HepG2 (cell line): ENCODE measurements at regions not wholly inside any gene's neighbourhood (a gene's known extent, or its start where the extent isn't known, plus 50 kb on each side); places are given as distances from the start of the nearest gene placed in this dataset.

Experiments used
- ATAC-seq: fragments of 200-7000 bp; cut with Tn5 transposase; 3 replicates; pipeline ENCODE4 v1.9.1; 2020; ENCODE audit warnings: mild to moderate bottlenecking, moderate library complexity
- BruUV-seq: library from RNA; stranded (reverse); fragments of 400-500 nt; replicated peaks from 2 replicates; lab custom pipeline; 2021; lab: Mats Ljungman, UMichigan
- CTCF ChIA-PET: fragments of 300-600 bp; formaldehyde crosslinking; extraction: SDS; loops from one replicate; lab custom pipeline; 2021; ENCODE audit warnings: low total read pairs, inconsistent platforms, low intra/inter-chr PET ratio; lab: Yijun Ruan, JAX
- POLR2A ChIA-PET: fragments of 350-600 bp; sonication (Branson Sonifier 250); formaldehyde crosslinking; loops from one replicate; lab custom pipeline; 2020; ENCODE audit warnings: antibody characterized with exemption, inconsistent platforms; lab: Yijun Ruan, JAX
- DNase-seq: peaks from one replicate; pipeline ENCODE4 v3.0.0-alpha.2; 2015; ENCODE audit warnings: low spot score
- FAIRE-seq: peaks from 3 replicates; lab custom pipeline; 2011; peaks lifted over from hg19 to GRCh38; lab: Jason Lieb, UNC
- H2AFZ ChIP-seq: one replicate; pipeline ENCODE4 v1.6.1; 2011; ENCODE audit warnings: low read length, inconsistent platforms
- H3K27ac ChIP-seq: fragments of 300-600 bp; 3 replicates; pipeline ENCODE4 v1.8.0; 2011; ENCODE audit warnings: mixed run types, mild to moderate bottlenecking, mixed read lengths, low read length, inconsistent platforms; ENCODE audit not compliant: insufficient read depth; ENCODE audit errors: extremely low read length
- H3K27me3 ChIP-seq, 2 experiments: fragments of 200-600 bp in 1 of 2; 2 replicates in 1 of 2; 3 replicates in 1 of 2; pipeline versions ENCODE4 v1.6.0 to v1.8.0; 2011; ENCODE audit warnings: low read length in 2 of 2, mild to moderate bottlenecking in 2 of 2, moderate library complexity in 2 of 2, inconsistent platforms in 1 of 2; ENCODE audit not compliant: insufficient read depth in 2 of 2, control insufficient read depth in 1 of 2
- H3K36me3 ChIP-seq, 2 experiments: fragments of 200-600 bp in 1 of 2; replicated peaks in 1 of 2; 2 replicates in 1 of 2; 3 replicates in 1 of 2; pipeline versions ENCODE4 v1.5.1 to v1.8.0; 2011; ENCODE audit warnings: low read length in 2 of 2, inconsistent platforms in 1 of 2; ENCODE audit not compliant: insufficient read depth in 2 of 2, control insufficient read depth in 1 of 2
- H3K4me1 ChIP-seq: 2 replicates; pipeline ENCODE4 v1.5.1; 2012; ENCODE audit warnings: low read length, inconsistent platforms; ENCODE audit not compliant: insufficient read depth
- H3K4me2 ChIP-seq: 2 replicates; pipeline ENCODE4 v1.6.0; 2011; ENCODE audit warnings: low read depth, low read length, inconsistent platforms
- H3K4me3 ChIP-seq, 3 experiments: fragments of 200-600 bp in 1 of 3; sonication (generic), shearing (Covaris generic) in 1 of 3; replicated peaks in 1 of 3; 2 replicates each; pipeline ENCODE4 v1.5.1; 2011 to 2016; ENCODE audit warnings: low read length in 3 of 3, inconsistent platforms in 2 of 3, low read depth in 2 of 3, mild to moderate bottlenecking in 2 of 3, control low read depth in 1 of 3, mixed read lengths in 1 of 3; ENCODE audit not compliant: insufficient read depth in 1 of 3
- H3K79me2 ChIP-seq: one replicate; pipeline ENCODE4 v1.6.1; 2011; ENCODE audit warnings: low read length, inconsistent platforms; ENCODE audit not compliant: insufficient read depth
- H3K9ac ChIP-seq: 2 replicates; pipeline ENCODE4 v1.6.0; 2011; ENCODE audit warnings: mild to moderate bottlenecking, low read depth, low read length, inconsistent platforms; ENCODE audit not compliant: insufficient read depth
- H3K9me3 ChIP-seq: 2 replicates; pipeline ENCODE4 v1.5.1; 2012; ENCODE audit warnings: mild to moderate bottlenecking, low read length
- H4K20me1 ChIP-seq: 2 replicates; pipeline ENCODE4 v1.6.0; 2011; ENCODE audit warnings: inconsistent platforms, mild to moderate bottlenecking, low read length, moderate library complexity; ENCODE audit not compliant: insufficient read depth
- ADNP ChIP-seq: sonication (generic); formaldehyde crosslinking; IDR thresholded peaks from 2 replicates; pipeline ENCODE4 v1.4.0; 2020; ENCODE audit warnings: missing genetic modification reagents
- ARHGAP35 ChIP-seq: sonication (generic); formaldehyde crosslinking; IDR thresholded peaks from 2 replicates; pipeline ENCODE4 v1.9.0; 2022; ENCODE audit warnings: mild to moderate bottlenecking, inconsistent platforms, moderate library complexity, missing genetic modification reagents, borderline replicate concordance
- GLI4 ChIP-seq: sonication (generic); formaldehyde crosslinking; IDR thresholded peaks from 2 replicates; pipeline ENCODE4 v1.5.1; 2020; ENCODE audit warnings: missing genetic modification reagents, mild to moderate bottlenecking, moderate library complexity, borderline replicate concordance
- HOXA3 ChIP-seq: sonication (generic); formaldehyde crosslinking; IDR thresholded peaks from 2 replicates; pipeline ENCODE4 v1.5.0; 2020; ENCODE audit warnings: missing genetic modification reagents
- MAZ ChIP-seq, 2 experiments: sonication (generic) in 1 of 2; formaldehyde crosslinking in 1 of 2; IDR thresholded peaks; 2 replicates each; pipeline versions ENCODE4 v1.5.0 to v1.6.1; 2012 to 2020; ENCODE audit warnings: low read depth in 2 of 2, mild to moderate bottlenecking in 2 of 2, borderline replicate concordance in 1 of 2, improper control_type of control experiment in 1 of 2, low read length in 1 of 2, missing genetic modification reagents in 1 of 2, moderate library complexity in 1 of 2
- ZKSCAN1 ChIP-seq: fragments of 150-350 bp; IDR thresholded peaks from 2 replicates; pipeline ENCODE4 v1.6.1; 2014; ENCODE audit warnings: low read length
- WGBS: methylation state at CpG from one replicate; pipeline ENCODE4 v1.1.6; 2017; ENCODE audit warnings: low lambda C conversion rate; 5-methylcytosine and 5-hydroxymethylcytosine counted together
- in situ Hi-C: cut with HindIII; loops from 2 replicates; pipeline ENCODE4 v1.10.0; 2017; ENCODE audit warnings: low pct_unique_long_range_greater_than_20kb; ENCODE audit not compliant: extremely low pct_ligation_motif_present
- intact Hi-C: fragments of 100-400 bp; cut with micrococcal nuclease; formaldehyde crosslinking; loops from one replicate; pipeline ENCODE4 v1.10.0; 2022; ENCODE audit not compliant: unreplicated experiment
- TF ChIP-seq, protein P1 (sequence below): sonication (generic); formaldehyde crosslinking; IDR thresholded peaks from 2 replicates; pipeline ENCODE4 v1.4.0; 2020; ENCODE audit warnings: missing genetic modification reagents, borderline replicate concordance
- TF ChIP-seq, protein P2 (sequence below): sonication (generic); formaldehyde crosslinking; IDR thresholded peaks from 2 replicates; pipeline ENCODE4 v1.8.0; 2022; ENCODE audit warnings: mild to moderate bottlenecking, missing genetic modification reagents
- TF ChIP-seq, protein P3 (sequence below): sonication (generic); IDR thresholded peaks from 2 replicates; pipeline ENCODE4 v1.6.1; 2016; ENCODE audit warnings: low read depth, borderline replicate concordance

DNA sequence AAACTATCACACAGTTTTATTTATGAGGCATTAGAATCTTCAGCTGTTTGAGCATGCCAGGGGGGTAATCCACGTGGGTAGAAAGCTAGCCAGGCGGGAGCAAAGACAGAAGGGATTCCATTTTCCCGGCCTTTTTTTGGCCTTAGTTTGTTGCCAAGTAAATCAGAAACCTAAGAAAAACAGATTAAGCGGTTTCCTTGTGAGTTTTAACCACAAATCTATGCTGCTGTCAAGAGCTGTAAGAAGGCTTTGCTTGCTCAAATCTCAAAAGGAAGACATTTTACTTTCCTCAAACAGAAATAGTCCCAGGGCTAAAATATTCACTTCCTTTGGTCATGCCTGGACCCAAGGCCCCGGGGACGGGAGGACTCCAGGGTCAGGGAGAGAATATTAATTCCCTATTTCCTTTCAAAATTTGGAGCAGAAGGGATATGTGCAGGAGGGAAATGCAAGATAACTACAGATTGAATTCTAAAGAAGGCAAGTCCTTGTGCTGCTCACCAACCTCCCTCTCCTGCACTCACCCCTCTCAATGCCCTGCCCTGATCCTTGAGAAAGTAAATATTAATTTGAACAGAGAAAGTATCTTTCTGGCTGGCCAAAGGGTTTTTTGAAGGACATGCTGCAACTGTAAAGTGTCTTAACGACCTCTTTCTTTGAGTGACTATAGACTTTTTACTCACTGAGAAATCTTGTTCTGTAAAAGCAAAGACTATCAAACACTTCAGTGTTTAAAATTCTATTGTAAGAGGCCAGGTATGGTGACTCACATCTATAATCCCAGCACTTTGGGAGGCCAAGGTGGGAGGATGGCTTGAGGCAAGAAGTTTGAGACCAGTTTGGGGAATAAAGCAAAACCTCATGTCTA, 75.7 kb downstream of the HSD17B6 start:
- no TSS peak for BruUV-seq
- POLR2A ChIA-PET: no interaction called here
- Histone ChIP-seq H3K4me1 (peaks cover 14% of the 10 kb centered on the region; the same call in 1 of the 2 replicates), H3K27ac (no peak overlapping the region), H3K36me3 (no peaks in the 10 kb centered on the region), H3K9me3 (no peaks in the 10 kb centered on the region), H3K27me3 (peaks cover 0 to 4% of the 10 kb centered on the region in 2 experiments; a peak in 2 of 5 replicates), H3K4me3 (no peak overlapping the region), H4K20me1 (no peaks in the 10 kb centered on the region), H3K4me2 (no peak overlapping the region), H3K9ac (no peak overlapping the region), H2AFZ (no peak overlapping the region), H3K79me2 (no peaks in the 10 kb centered on the region)
- intact Hi-C loops (no loop called here), in situ Hi-C loops (loop anchor here (5.0 kb wide), 1 partner anchor 148 kb away; no protein-coding TSS in a partner anchor)
- WGBS: 13% methylated on average over 7 of the region's 7 CpGs
- ATAC-seq (no peak), DNase-seq (no peak), FAIRE-seq (no peak)
- TF ChIP-seq GLI4 (CRISPR knock-in tag) (no peak), ZKSCAN1 (no peak), ADNP (CRISPR knock-in tag) (no peak), ARHGAP35 (CRISPR knock-in tag) (no peak), MAZ (IDR thresholded peaks at IDR 0.05; ENCODE audit: borderline replicate concordance, low read depth, low read length) (no peak), MAZ (CRISPR knock-in tag; IDR thresholded peaks at IDR 0.05; ENCODE audit: low read depth) (no peak), HOXA3 (no peak)
- TF ChIP-seq, protein P1, sequence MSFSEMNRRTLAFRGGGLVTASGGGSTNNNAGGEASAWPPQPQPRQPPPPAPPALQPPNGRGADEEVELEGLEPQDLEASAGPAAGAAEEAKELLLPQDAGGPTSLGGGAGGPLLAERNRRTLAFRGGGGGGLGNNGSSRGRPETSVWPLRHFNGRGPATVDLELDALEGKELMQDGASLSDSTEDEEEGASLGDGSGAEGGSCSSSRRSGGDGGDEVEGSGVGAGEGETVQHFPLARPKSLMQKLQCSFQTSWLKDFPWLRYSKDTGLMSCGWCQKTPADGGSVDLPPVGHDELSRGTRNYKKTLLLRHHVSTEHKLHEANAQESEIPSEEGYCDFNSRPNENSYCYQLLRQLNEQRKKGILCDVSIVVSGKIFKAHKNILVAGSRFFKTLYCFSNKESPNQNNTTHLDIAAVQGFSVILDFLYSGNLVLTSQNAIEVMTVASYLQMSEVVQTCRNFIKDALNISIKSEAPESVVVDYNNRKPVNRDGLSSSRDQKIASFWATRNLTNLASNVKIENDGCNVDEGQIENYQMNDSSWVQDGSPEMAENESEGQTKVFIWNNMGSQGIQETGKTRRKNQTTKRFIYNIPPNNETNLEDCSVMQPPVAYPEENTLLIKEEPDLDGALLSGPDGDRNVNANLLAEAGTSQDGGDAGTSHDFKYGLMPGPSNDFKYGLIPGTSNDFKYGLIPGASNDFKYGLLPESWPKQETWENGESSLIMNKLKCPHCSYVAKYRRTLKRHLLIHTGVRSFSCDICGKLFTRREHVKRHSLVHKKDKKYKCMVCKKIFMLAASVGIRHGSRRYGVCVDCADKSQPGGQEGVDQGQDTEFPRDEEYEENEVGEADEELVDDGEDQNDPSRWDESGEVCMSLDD: no peak
- TF ChIP-seq, protein P2, sequence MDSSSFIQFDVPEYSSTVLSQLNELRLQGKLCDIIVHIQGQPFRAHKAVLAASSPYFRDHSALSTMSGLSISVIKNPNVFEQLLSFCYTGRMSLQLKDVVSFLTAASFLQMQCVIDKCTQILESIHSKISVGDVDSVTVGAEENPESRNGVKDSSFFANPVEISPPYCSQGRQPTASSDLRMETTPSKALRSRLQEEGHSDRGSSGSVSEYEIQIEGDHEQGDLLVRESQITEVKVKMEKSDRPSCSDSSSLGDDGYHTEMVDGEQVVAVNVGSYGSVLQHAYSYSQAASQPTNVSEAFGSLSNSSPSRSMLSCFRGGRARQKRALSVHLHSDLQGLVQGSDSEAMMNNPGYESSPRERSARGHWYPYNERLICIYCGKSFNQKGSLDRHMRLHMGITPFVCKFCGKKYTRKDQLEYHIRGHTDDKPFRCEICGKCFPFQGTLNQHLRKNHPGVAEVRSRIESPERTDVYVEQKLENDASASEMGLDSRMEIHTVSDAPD (CRISPR knock-in tag): no peak
- TF ChIP-seq, protein P3, sequence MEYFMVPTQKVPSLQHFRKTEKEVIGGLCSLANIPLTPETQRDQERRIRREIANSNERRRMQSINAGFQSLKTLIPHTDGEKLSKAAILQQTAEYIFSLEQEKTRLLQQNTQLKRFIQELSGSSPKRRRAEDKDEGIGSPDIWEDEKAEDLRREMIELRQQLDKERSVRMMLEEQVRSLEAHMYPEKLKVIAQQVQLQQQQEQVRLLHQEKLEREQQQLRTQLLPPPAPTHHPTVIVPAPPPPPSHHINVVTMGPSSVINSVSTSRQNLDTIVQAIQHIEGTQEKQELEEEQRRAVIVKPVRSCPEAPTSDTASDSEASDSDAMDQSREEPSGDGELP: no peak
- CTCF ChIA-PET: interaction anchor here (2.1 to 4.4 kb wide), 2 partner anchors 149 to 162 kb away, joined by 11 to 37 read pairs; no protein-coding TSS in a partner anchor
